ENCODE measurements at regions not wholly inside any gene's neighbourhood (a gene's known extent, or its start where the extent isn't known, plus 50 kb on each side); places are given as distances from the start of the nearest gene placed in this dataset.

DNA sequence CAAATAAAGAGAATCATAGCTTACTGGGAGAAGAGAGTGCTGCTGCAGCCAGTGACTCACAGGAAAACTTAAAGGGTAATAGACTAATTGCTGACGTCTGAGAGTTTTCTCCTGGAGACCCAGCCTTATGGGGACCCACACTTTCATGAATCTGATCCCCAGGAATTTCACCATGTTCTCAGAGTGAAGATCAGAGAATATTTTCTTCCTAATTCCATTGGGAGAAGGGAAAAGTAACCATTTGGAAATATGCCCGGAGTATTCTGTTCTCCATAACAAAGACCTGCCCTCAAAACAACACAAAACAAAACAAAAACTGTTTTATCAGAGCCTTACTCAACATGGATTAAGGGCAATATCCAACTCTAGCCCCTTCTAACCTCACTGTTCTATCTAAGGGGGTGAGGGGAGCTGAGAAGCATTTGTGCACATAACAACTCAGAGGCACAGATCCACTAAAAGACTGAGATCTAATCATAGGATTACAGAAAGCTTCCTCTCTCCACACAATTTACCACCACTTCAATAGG, 168.2 kb upstream of the SSTR4 start:
- no peak for TF ChIP-seq POLR2A (IDR thresholded peaks at IDR 0.05)
- TF ChIP-seq, protein P1, sequence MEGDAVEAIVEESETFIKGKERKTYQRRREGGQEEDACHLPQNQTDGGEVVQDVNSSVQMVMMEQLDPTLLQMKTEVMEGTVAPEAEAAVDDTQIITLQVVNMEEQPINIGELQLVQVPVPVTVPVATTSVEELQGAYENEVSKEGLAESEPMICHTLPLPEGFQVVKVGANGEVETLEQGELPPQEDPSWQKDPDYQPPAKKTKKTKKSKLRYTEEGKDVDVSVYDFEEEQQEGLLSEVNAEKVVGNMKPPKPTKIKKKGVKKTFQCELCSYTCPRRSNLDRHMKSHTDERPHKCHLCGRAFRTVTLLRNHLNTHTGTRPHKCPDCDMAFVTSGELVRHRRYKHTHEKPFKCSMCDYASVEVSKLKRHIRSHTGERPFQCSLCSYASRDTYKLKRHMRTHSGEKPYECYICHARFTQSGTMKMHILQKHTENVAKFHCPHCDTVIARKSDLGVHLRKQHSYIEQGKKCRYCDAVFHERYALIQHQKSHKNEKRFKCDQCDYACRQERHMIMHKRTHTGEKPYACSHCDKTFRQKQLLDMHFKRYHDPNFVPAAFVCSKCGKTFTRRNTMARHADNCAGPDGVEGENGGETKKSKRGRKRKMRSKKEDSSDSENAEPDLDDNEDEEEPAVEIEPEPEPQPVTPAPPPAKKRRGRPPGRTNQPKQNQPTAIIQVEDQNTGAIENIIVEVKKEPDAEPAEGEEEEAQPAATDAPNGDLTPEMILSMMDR (IDR thresholded peaks at IDR 0.05) = no peak

Data from adrenal gland (tissue), 5 donors.